Esophagus squamous epithelium (tissue), 4 donors: ENCODE measurements at regions not wholly inside any gene's neighbourhood (a gene's known extent, or its start where the extent isn't known, plus 50 kb on each side); places are given as distances from the start of the nearest gene placed in this dataset.

Experiments used
- POLR2A ChIP-seq, 4 donors: fragments of 450-650 bp; IDR thresholded peaks; one replicate each; pipeline ENCODE4 v1.6.1; 2017; ENCODE audit warnings: antibody characterized with exemption in 4 of 4, mild to moderate bottlenecking in 4 of 4, moderate library complexity in 3 of 4
- TF ChIP-seq, protein P1 (sequence below), 6 experiments: fragments of 450-650 bp in 4 of 6; fragments of 200-600 bp in 2 of 6; sonication (generic) in 2 of 6; IDR thresholded peaks; one replicate each; pipeline ENCODE4 v1.5.1; 2016 to 2019; ENCODE audit warnings: antibody characterized with exemption in 6 of 6, mild to moderate bottlenecking in 4 of 6, moderate library complexity in 4 of 6

DNA sequence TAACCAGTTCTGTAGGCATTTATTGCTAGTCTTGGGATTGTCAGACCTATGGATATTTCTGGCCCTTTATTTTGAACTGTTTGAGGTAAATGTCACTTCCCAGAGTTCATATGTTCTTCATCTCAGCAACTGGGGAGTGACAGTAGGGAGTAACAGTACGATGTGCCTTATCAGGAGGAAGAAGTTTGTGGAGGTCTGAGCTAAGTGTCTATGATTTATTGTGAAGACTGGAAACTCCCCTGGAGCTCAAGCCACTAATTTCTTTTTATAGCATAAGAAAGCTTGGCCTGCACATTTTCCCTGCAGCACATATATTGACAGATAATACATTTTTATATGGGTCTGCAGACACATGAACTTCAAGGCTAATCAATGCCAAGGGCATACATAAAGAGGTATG lies 383.8 kb downstream of the GRXCR1 start:
- TF ChIP-seq, protein P1, sequence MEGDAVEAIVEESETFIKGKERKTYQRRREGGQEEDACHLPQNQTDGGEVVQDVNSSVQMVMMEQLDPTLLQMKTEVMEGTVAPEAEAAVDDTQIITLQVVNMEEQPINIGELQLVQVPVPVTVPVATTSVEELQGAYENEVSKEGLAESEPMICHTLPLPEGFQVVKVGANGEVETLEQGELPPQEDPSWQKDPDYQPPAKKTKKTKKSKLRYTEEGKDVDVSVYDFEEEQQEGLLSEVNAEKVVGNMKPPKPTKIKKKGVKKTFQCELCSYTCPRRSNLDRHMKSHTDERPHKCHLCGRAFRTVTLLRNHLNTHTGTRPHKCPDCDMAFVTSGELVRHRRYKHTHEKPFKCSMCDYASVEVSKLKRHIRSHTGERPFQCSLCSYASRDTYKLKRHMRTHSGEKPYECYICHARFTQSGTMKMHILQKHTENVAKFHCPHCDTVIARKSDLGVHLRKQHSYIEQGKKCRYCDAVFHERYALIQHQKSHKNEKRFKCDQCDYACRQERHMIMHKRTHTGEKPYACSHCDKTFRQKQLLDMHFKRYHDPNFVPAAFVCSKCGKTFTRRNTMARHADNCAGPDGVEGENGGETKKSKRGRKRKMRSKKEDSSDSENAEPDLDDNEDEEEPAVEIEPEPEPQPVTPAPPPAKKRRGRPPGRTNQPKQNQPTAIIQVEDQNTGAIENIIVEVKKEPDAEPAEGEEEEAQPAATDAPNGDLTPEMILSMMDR (IDR thresholded peaks at IDR 0.05): no peak
- no peak for TF ChIP-seq POLR2A (IDR thresholded peaks at IDR 0.05)
